ENCODE measurements at regions not wholly inside any gene's neighbourhood (a gene's known extent, or its start where the extent isn't known, plus 50 kb on each side); places are given as distances from the start of the nearest gene placed in this dataset.
A peak's percentile ranks its signal among the peaks of the same experiment; 100 is the strongest.

- WGBS (ENCODE audit: insufficient coverage, insufficient read length): no CpG with 5 or more reads among the region's 1 CpG
- H3K4me3 ChIP-seq (ENCODE audit: low read length): no peak overlapping the region
- no peak overlapping the region for H3K27ac ChIP-seq (ENCODE audit: low read length)
- H3K9me3 ChIP-seq (ENCODE audit: control insufficient read depth, insufficient read depth, low read length): no peaks in the 10 kb centered on the region; the same call in 1 of the 2 replicates
- H3K27me3 ChIP-seq (ENCODE audit: control insufficient read depth, insufficient read depth, low read length): no peaks in the 10 kb centered on the region
- no peaks in the 10 kb centered on the region; the same call in 1 of the 2 replicates for H3K4me1 ChIP-seq (ENCODE audit: control insufficient read depth, insufficient read depth, low read length)
- H3K36me3 ChIP-seq (ENCODE audit: control insufficient read depth, insufficient read depth, low read length): no peaks in the 10 kb centered on the region
- no peak for DNase-seq (ENCODE audit: low read depth, low spot score)
These were observed 220.3 kb upstream of the CTSO start for GRCh38 chr4:156173937-156174336.

DNA sequence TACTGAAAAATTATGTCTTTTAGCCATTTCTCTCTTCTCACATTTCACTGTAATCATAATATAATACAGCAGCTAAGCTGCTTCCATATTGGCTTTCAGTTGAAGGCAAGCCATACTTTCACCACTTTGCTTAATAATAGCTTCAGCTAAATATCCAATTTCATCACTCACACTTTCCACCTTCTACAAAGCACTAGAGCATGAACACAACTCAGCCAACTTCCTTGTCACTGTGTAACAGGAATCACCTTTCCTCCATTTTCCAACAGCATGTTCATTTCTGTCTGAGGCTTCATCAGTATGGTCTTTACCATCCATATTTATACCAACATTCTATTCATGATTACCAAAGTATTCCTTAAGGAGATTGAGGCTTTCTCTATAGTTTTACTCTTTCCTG is 219.8 kb upstream of the CTSO start:
- Histone ChIP-seq H3K36me3 (ENCODE audit: control insufficient read depth, insufficient read depth, low read length) (no peaks in the 10 kb centered on the region), H3K9me3 (ENCODE audit: control insufficient read depth, insufficient read depth, low read length) (no peaks in the 10 kb centered on the region), H3K27ac (ENCODE audit: low read length) (no peak overlapping the region), H3K4me1 (ENCODE audit: control insufficient read depth, insufficient read depth, low read length) (no peaks in the 10 kb centered on the region; the same call in 1 of the 2 replicates), H3K27me3 (ENCODE audit: control insufficient read depth, insufficient read depth, low read length) (no peaks in the 10 kb centered on the region), H3K4me3 (ENCODE audit: low read length) (no peak overlapping the region)
- no peak for DNase-seq (ENCODE audit: low read depth, low spot score)

- no peaks in the 10 kb centered on the region for H3K27me3 ChIP-seq (ENCODE audit: control insufficient read depth, insufficient read depth, low read length)
- no peak overlapping the region for H3K4me3 ChIP-seq (ENCODE audit: low read length)
- no peaks in the 10 kb centered on the region for H3K36me3 ChIP-seq (ENCODE audit: control insufficient read depth, insufficient read depth, low read length)
- DNase-seq (ENCODE audit: low read depth, low spot score): no peak
- H3K4me1 ChIP-seq (ENCODE audit: control insufficient read depth, insufficient read depth, low read length): no peaks in the 10 kb centered on the region; the same call in 1 of the 2 replicates
- no peak overlapping the region for H3K27ac ChIP-seq (ENCODE audit: low read length)
- WGBS (ENCODE audit: insufficient coverage, insufficient read length): no CpG with 5 or more reads among the region's 2 CpGs
- H3K9me3 ChIP-seq (ENCODE audit: control insufficient read depth, insufficient read depth, low read length): no peaks in the 10 kb centered on the region
These were observed 216.2 kb upstream of the CTSO start for GRCh38 chr4:156169861-156170260.

DNA sequence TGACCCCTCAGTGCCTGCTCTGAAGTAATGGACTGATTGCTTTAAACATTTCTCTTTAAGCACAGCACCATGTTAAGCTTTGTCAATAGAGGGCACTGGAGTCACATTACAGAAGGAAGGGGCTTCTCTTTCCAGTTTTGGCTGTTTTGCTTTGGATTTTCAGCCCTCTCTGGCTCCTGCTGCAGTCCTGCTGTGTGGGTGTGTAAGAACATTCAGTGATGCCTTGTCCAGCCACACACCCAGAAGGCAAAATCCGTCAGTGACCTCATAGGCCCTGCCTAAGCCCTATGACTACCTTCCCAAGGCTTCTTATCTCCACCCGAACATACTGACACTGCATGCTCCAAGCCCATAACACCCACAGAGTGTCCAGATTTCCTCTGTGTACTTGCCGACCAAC is 215.3 kb upstream of the CTSO start:
- Histone ChIP-seq H3K4me3 (ENCODE audit: low read length) (no peak overlapping the region), H3K36me3 (ENCODE audit: control insufficient read depth, insufficient read depth, low read length) (no peaks in the 10 kb centered on the region), H3K27me3 (ENCODE audit: control insufficient read depth, insufficient read depth, low read length) (no peaks in the 10 kb centered on the region), H3K4me1 (ENCODE audit: control insufficient read depth, insufficient read depth, low read length) (no peaks in the 10 kb centered on the region; the same call in 1 of the 2 replicates), H3K27ac (ENCODE audit: low read length) (no peak overlapping the region), H3K9me3 (ENCODE audit: control insufficient read depth, insufficient read depth, low read length) (no peaks in the 10 kb centered on the region)
- DNase-seq (ENCODE audit: low read depth, low spot score): peak; percentile 20
- WGBS (ENCODE audit: insufficient coverage, insufficient read length): no CpG with 5 or more reads among the region's 3 CpGs

- no peaks in the 10 kb centered on the region; the same call in 1 of the 2 replicates for H3K4me1 ChIP-seq (ENCODE audit: control insufficient read depth, insufficient read depth, low read length)
- H3K27ac ChIP-seq (ENCODE audit: low read length): no peak overlapping the region
- DNase-seq (ENCODE audit: low read depth, low spot score): no peak
- H3K36me3 ChIP-seq (ENCODE audit: control insufficient read depth, insufficient read depth, low read length): no peaks in the 10 kb centered on the region
- H3K4me3 ChIP-seq (ENCODE audit: low read length): no peak overlapping the region
- H3K27me3 ChIP-seq (ENCODE audit: control insufficient read depth, insufficient read depth, low read length): no peaks in the 10 kb centered on the region
- no CpG with 5 or more reads among the region's 1 CpG for WGBS (ENCODE audit: insufficient coverage, insufficient read length)
- H3K9me3 ChIP-seq (ENCODE audit: control insufficient read depth, insufficient read depth, low read length): no peaks in the 10 kb centered on the region
These were observed 214.6 kb upstream of the CTSO start for GRCh38 chr4:156168288-156168687.

- no peak for DNase-seq (ENCODE audit: low read depth, low spot score)
These were observed 205.1 kb upstream of the CTSO start for GRCh38 chr4:156158747-156159146.

GRCh38 chr4:156154978-156155377 is 201.3 kb upstream of the CTSO start:
- Histone ChIP-seq H3K36me3 (ENCODE audit: control insufficient read depth, insufficient read depth, low read length) (no peaks in the 10 kb centered on the region), H3K4me3 (ENCODE audit: low read length) (no peak overlapping the region), H3K27me3 (ENCODE audit: control insufficient read depth, insufficient read depth, low read length) (no peaks in the 10 kb centered on the region), H3K4me1 (ENCODE audit: control insufficient read depth, insufficient read depth, low read length) (no peaks in the 10 kb centered on the region), H3K27ac (ENCODE audit: low read length) (no peak overlapping the region), H3K9me3 (ENCODE audit: control insufficient read depth, insufficient read depth, low read length) (no peaks in the 10 kb centered on the region)
- no peak for DNase-seq (ENCODE audit: low read depth, low spot score)
- no CpG with 5 or more reads among the region's 4 CpGs for WGBS (ENCODE audit: insufficient coverage, insufficient read length)

More at GRCh38 chr4:156158747-156159146, 205.1 kb upstream of the CTSO start:
- Histone ChIP-seq H3K9me3 (ENCODE audit: control insufficient read depth, insufficient read depth, low read length) (no peaks in the 10 kb centered on the region), H3K27ac (ENCODE audit: low read length) (no peak overlapping the region), H3K4me3 (ENCODE audit: low read length) (no peak overlapping the region), H3K36me3 (ENCODE audit: control insufficient read depth, insufficient read depth, low read length) (no peaks in the 10 kb centered on the region), H3K27me3 (ENCODE audit: control insufficient read depth, insufficient read depth, low read length) (no peaks in the 10 kb centered on the region), H3K4me1 (ENCODE audit: control insufficient read depth, insufficient read depth, low read length) (no peaks in the 10 kb centered on the region)

- Histone ChIP-seq H3K27ac (ENCODE audit: low read length) (no peak overlapping the region), H3K4me1 (ENCODE audit: control insufficient read depth, insufficient read depth, low read length) (no peaks in the 10 kb centered on the region), H3K4me3 (ENCODE audit: low read length) (no peak overlapping the region), H3K36me3 (ENCODE audit: control insufficient read depth, insufficient read depth, low read length) (no peaks in the 10 kb centered on the region), H3K9me3 (ENCODE audit: control insufficient read depth, insufficient read depth, low read length) (no peaks in the 10 kb centered on the region), H3K27me3 (ENCODE audit: control insufficient read depth, insufficient read depth, low read length) (no peaks in the 10 kb centered on the region)
- DNase-seq (ENCODE audit: low read depth, low spot score): no peak
- WGBS (ENCODE audit: insufficient coverage, insufficient read length): no CpG with 5 or more reads among the region's 2 CpGs
These were observed 192.9 kb upstream of the CTSO start for GRCh38 chr4:156146571-156146970.

- Histone ChIP-seq H3K4me1 (ENCODE audit: control insufficient read depth, insufficient read depth, low read length) (no peaks in the 10 kb centered on the region), H3K27me3 (ENCODE audit: control insufficient read depth, insufficient read depth, low read length) (no peaks in the 10 kb centered on the region), H3K4me3 (ENCODE audit: low read length) (no peak overlapping the region), H3K36me3 (ENCODE audit: control insufficient read depth, insufficient read depth, low read length) (no peaks in the 10 kb centered on the region), H3K9me3 (ENCODE audit: control insufficient read depth, insufficient read depth, low read length) (no peaks in the 10 kb centered on the region), H3K27ac (ENCODE audit: low read length) (no peak overlapping the region)
- DNase-seq (ENCODE audit: low read depth, low spot score): no peak
- no CpG with 5 or more reads among the region's 3 CpGs for WGBS (ENCODE audit: insufficient coverage, insufficient read length)
These were observed 191.3 kb upstream of the CTSO start for GRCh38 chr4:156144961-156145360.

GRCh38 chr4:156138781-156139280 is 185.2 kb upstream of the CTSO start:
- DNase-seq (ENCODE audit: low read depth, low spot score): no peak
- Histone ChIP-seq H3K4me3 (ENCODE audit: low read length) (no peak overlapping the region), H3K9me3 (ENCODE audit: control insufficient read depth, insufficient read depth, low read length) (no peaks in the 10 kb centered on the region), H3K4me1 (ENCODE audit: control insufficient read depth, insufficient read depth, low read length) (peaks cover 1% of the 10 kb centered on the region; the same call in 1 of the 2 replicates), H3K27ac (ENCODE audit: low read length) (no peak overlapping the region), H3K27me3 (ENCODE audit: control insufficient read depth, insufficient read depth, low read length) (no peaks in the 10 kb centered on the region), H3K36me3 (ENCODE audit: control insufficient read depth, insufficient read depth, low read length) (no peaks in the 10 kb centered on the region)
- WGBS (ENCODE audit: insufficient coverage, insufficient read length): 100% methylated on average over 2 of the region's 9 CpGs

GRCh38 chr4:156137679-156138473 is 184.2 kb upstream of the CTSO start:
- no peak overlapping the region for H3K4me3 ChIP-seq (ENCODE audit: low read length)
- no peaks in the 10 kb centered on the region for H3K36me3 ChIP-seq (ENCODE audit: control insufficient read depth, insufficient read depth, low read length)
- DNase-seq (ENCODE audit: low read depth, low spot score): no peak
- H3K9me3 ChIP-seq (ENCODE audit: control insufficient read depth, insufficient read depth, low read length): no peaks in the 10 kb centered on the region
- H3K4me1 ChIP-seq (ENCODE audit: control insufficient read depth, insufficient read depth, low read length): peaks cover 1% of the 10 kb centered on the region; the same call in 1 of the 2 replicates
- WGBS (ENCODE audit: insufficient coverage, insufficient read length): no CpG with 5 or more reads among the region's 9 CpGs
- no peak overlapping the region for H3K27ac ChIP-seq (ENCODE audit: low read length)
- no peaks in the 10 kb centered on the region for H3K27me3 ChIP-seq (ENCODE audit: control insufficient read depth, insufficient read depth, low read length)

Measured in iPS DF 6.9 (cell line).